Smooth muscle cell of the brain vasculature (primary cell): ENCODE measurements at regions not wholly inside any gene's neighbourhood (a gene's known extent, or its start where the extent isn't known, plus 50 kb on each side); places are given as distances from the start of the nearest gene placed in this dataset.

Source experiments
- DNase-seq: peaks from one replicate; pipeline ENCODE4 v3.0.0-alpha.2; 2012; ENCODE audit warnings: low read depth, low spot score

- no peak for DNase-seq
Observed at GRCh38 chr6:23106951-23107350, 537.6 kb downstream of the HDGFL1 start.

- no peak for DNase-seq
Observed at GRCh38 chr6:23111984-23112383, 542.6 kb downstream of the HDGFL1 start.

GRCh38 chr6:23114812-23115504 lies 545.6 kb downstream of the HDGFL1 start:
- DNase-seq = no peak

- peak; percentile 43 for DNase-seq
Observed at GRCh38 chr6:23137611-23138010, 568.2 kb downstream of the HDGFL1 start.

GRCh38 chr6:23140871-23141270 lies 571.5 kb downstream of the HDGFL1 start:
- DNase-seq = no peak

GRCh38 chr6:23145781-23146180 lies 576.4 kb downstream of the HDGFL1 start:
- no peak for DNase-seq

GRCh38 chr6:23154159-23154558 lies 584.8 kb downstream of the HDGFL1 start:
- DNase-seq = no peak

- DNase-seq = no peak
Observed at GRCh38 chr6:23170049-23170448, 600.7 kb downstream of the HDGFL1 start.

- no peak for DNase-seq
Observed at GRCh38 chr6:23173234-23173633, 603.9 kb downstream of the HDGFL1 start.

GRCh38 chr6:23174781-23175361 lies 605.5 kb downstream of the HDGFL1 start:
- peak; percentile 45 for DNase-seq

- DNase-seq = no peak
Observed at GRCh38 chr6:23175391-23175790, 606.0 kb downstream of the HDGFL1 start.

GRCh38 chr6:23176471-23176870 lies 607.1 kb downstream of the HDGFL1 start:
- DNase-seq = no peak

- no peak for DNase-seq
Observed at GRCh38 chr6:23176883-23177282, 607.5 kb downstream of the HDGFL1 start.

- no peak for DNase-seq
Observed at GRCh38 chr6:23177806-23178205, 608.4 kb downstream of the HDGFL1 start.

- DNase-seq = no peak
Observed at GRCh38 chr6:23179994-23180393, 610.6 kb downstream of the HDGFL1 start.

- DNase-seq = peak; percentile 49
Observed at GRCh38 chr6:23180504-23181293, 611.3 kb downstream of the HDGFL1 start.

- no peak for DNase-seq
Observed at GRCh38 chr6:23181356-23182110, 612.2 kb downstream of the HDGFL1 start.

GRCh38 chr6:23183846-23184245 lies 614.5 kb downstream of the HDGFL1 start:
- DNase-seq = no peak

GRCh38 chr6:23184351-23184750 lies 615.0 kb downstream of the HDGFL1 start:
- DNase-seq = no peak

GRCh38 chr6:23195487-23195886 lies 626.1 kb downstream of the HDGFL1 start:
- DNase-seq = no peak

GRCh38 chr6:23199541-23199940 lies 630.2 kb downstream of the HDGFL1 start:
- DNase-seq = no peak

GRCh38 chr6:23200946-23201345 lies 631.6 kb downstream of the HDGFL1 start:
- no peak for DNase-seq
